ENCODE measurements at regions not wholly inside any gene's neighbourhood (a gene's known extent, or its start where the extent isn't known, plus 50 kb on each side); places are given as distances from the start of the nearest gene placed in this dataset.

GRCh38 chr9:20212806-20213205 is 409.5 kb downstream of the MLLT3 start:
- TF ChIP-seq EZH2 (IDR thresholded peaks at IDR 0.05): no peak
- no peak for TF ChIP-seq CTCF (IDR thresholded peaks at IDR 0.05)

Data from neural progenitor cell (in vitro differentiated cells).